ENCODE measurements at regions not wholly inside any gene's neighbourhood (a gene's known extent, or its start where the extent isn't known, plus 50 kb on each side); places are given as distances from the start of the nearest gene placed in this dataset.

GRCh38 chr6:113125626-113126025 is 731.5 kb upstream of the MARCKS start:
- TF ChIP-seq CTCF (IDR thresholded peaks at IDR 0.05; ENCODE audit: low read length) (no peak), EZH2 (optimal IDR thresholded peaks at IDR 0.05; ENCODE audit: low read depth, low read length) (no peak), EZH2phosphoT487 (IDR thresholded peaks at IDR 0.05; ENCODE audit: low read length) (no peak)

All from MM.1S (cell line).